Neural cell (in vitro differentiated cells): ENCODE measurements at regions not wholly inside any gene's neighbourhood (a gene's known extent, or its start where the extent isn't known, plus 50 kb on each side); places are given as distances from the start of the nearest gene placed in this dataset.

Source experiments
- H2AFZ ChIP-seq: fragments of 200-600, 300-800 bp; sonication (generic), shearing (Covaris generic); 2 replicates; pipeline ENCODE4 v1.6.0; 2014; ENCODE audit warnings: low read depth, mild to moderate bottlenecking, antibody characterized with exemption, low read length, moderate library complexity
- H3F3A ChIP-seq: fragments of 200-600 bp; shearing (Covaris generic); 2 replicates; pipeline ENCODE4 v1.6.1; 2016; ENCODE audit warnings: mild to moderate bottlenecking, moderate library complexity, mixed read lengths, antibody characterized with exemption, low read length; ENCODE audit not compliant: insufficient read depth, poor library complexity, severe bottlenecking
- H3K27ac ChIP-seq: fragments of 200-600, 300-800 bp; sonication (generic), shearing (Covaris generic); 2 replicates; pipeline ENCODE4 v1.5.1; 2014; ENCODE audit warnings: mild to moderate bottlenecking, low read length, moderate library complexity
- H3K27me3 ChIP-seq: fragments of 300-800, 200-600 bp; sonication (generic), shearing (Covaris generic); 2 replicates; pipeline ENCODE4 v1.6.0; 2014; ENCODE audit warnings: mild to moderate bottlenecking, low read depth, low read length, moderate library complexity; ENCODE audit not compliant: insufficient read depth
- H3K36me3 ChIP-seq: fragments of 300-800, 200-600 bp; sonication (generic), shearing (Covaris generic); 2 replicates; pipeline ENCODE4 v1.5.1; 2014; ENCODE audit warnings: mild to moderate bottlenecking, antibody characterized with exemption, low read length, moderate library complexity; ENCODE audit not compliant: insufficient read depth
- H3K4me2 ChIP-seq: fragments of 300-800, 200-600 bp; sonication (generic), shearing (Covaris generic); 2 replicates; pipeline ENCODE4 v1.6.0; 2014; ENCODE audit warnings: mild to moderate bottlenecking, low read length
- H3K4me3 ChIP-seq: fragments of 300-800, 200-600 bp; sonication (generic), shearing (Covaris generic); 2 replicates; pipeline ENCODE4 v1.5.1; 2014; ENCODE audit warnings: mild to moderate bottlenecking, low read length, moderate library complexity
- H3K79me2 ChIP-seq: fragments of 200-600 bp; shearing (Covaris generic); replicated peaks from 2 replicates; pipeline ENCODE4 v1.6.0; 2014; ENCODE audit warnings: mild to moderate bottlenecking, low read length, moderate library complexity; ENCODE audit not compliant: insufficient read depth
- H3K9ac ChIP-seq: fragments of 300-800, 200-600 bp; sonication (generic), shearing (Covaris generic); 2 replicates; pipeline ENCODE4 v1.6.1; 2016; ENCODE audit warnings: mild to moderate bottlenecking, low read length, mixed read lengths
- H3K9me2 ChIP-seq: fragments of 200-600 bp; shearing (Covaris generic); 2 replicates; pipeline ENCODE4 v1.6.1; 2016; ENCODE audit warnings: mild to moderate bottlenecking, low read length, mixed read lengths; ENCODE audit not compliant: insufficient read depth
- H3K9me3 ChIP-seq: fragments of 200-600, 300-800 bp; sonication (generic), shearing (Covaris generic); 2 replicates; pipeline ENCODE4 v1.6.1; 2016; ENCODE audit warnings: mild to moderate bottlenecking, mixed run types, low read length, moderate library complexity, mixed read lengths
- H4K20me1 ChIP-seq: fragments of 200-600 bp; shearing (Covaris generic); 2 replicates; pipeline ENCODE4 v1.6.1; 2016; ENCODE audit warnings: mild to moderate bottlenecking, mixed run types; ENCODE audit not compliant: insufficient read depth
- EP300 ChIP-seq: fragments of 450-650 bp; conservative IDR thresholded peaks from 2 replicates; pipeline ENCODE4 v1.6.1; 2014; ENCODE audit warnings: antibody characterized with exemption, mild to moderate bottlenecking, moderate library complexity; ENCODE audit not compliant: poor library complexity, severe bottlenecking
- EZH2 ChIP-seq: fragments of 200-600, 300-800 bp; shearing (Covaris generic), sonication (generic); IDR thresholded peaks from 2 replicates; pipeline ENCODE4 v1.6.1; 2014; ENCODE audit warnings: antibody characterized with exemption, low read length, borderline replicate concordance, mild to moderate bottlenecking; ENCODE audit not compliant: insufficient read depth, poor library complexity, severe bottlenecking
- MXI1 ChIP-seq: fragments of 450-650 bp; conservative IDR thresholded peaks from 2 replicates; pipeline ENCODE4 v1.6.1; 2014; ENCODE audit warnings: antibody characterized with exemption, mild to moderate bottlenecking; ENCODE audit not compliant: poor library complexity, severe bottlenecking
- POLR2AphosphoS5 ChIP-seq: IDR thresholded peaks from 2 replicates; pipeline ENCODE4 v1.6.1; 2012
- RAD21 ChIP-seq: fragments of 450-650 bp; conservative IDR thresholded peaks from 2 replicates; pipeline ENCODE4 v1.6.1; 2014; ENCODE audit warnings: antibody characterized with exemption, mild to moderate bottlenecking, moderate library complexity
- SMC3 ChIP-seq: fragments of 450-650 bp; conservative IDR thresholded peaks from 2 replicates; pipeline ENCODE4 v1.6.1; 2014; ENCODE audit warnings: antibody characterized with exemption, mild to moderate bottlenecking, moderate library complexity; ENCODE audit not compliant: poor library complexity
- TAF1 ChIP-seq: IDR thresholded peaks from 2 replicates; pipeline ENCODE4 v1.6.1; 2012; ENCODE audit warnings: low read depth
- TF ChIP-seq, protein P1 (sequence below): fragments of 450-650 bp; IDR thresholded peaks from 2 replicates; pipeline ENCODE4 v1.5.1; 2014; ENCODE audit warnings: antibody characterized with exemption, mild to moderate bottlenecking, moderate library complexity; ENCODE audit not compliant: poor library complexity, severe bottlenecking
- TF ChIP-seq, protein P2 (sequence below): IDR thresholded peaks from 2 replicates; pipeline ENCODE4 v1.6.1; 2012; ENCODE audit warnings: borderline replicate concordance

DNA sequence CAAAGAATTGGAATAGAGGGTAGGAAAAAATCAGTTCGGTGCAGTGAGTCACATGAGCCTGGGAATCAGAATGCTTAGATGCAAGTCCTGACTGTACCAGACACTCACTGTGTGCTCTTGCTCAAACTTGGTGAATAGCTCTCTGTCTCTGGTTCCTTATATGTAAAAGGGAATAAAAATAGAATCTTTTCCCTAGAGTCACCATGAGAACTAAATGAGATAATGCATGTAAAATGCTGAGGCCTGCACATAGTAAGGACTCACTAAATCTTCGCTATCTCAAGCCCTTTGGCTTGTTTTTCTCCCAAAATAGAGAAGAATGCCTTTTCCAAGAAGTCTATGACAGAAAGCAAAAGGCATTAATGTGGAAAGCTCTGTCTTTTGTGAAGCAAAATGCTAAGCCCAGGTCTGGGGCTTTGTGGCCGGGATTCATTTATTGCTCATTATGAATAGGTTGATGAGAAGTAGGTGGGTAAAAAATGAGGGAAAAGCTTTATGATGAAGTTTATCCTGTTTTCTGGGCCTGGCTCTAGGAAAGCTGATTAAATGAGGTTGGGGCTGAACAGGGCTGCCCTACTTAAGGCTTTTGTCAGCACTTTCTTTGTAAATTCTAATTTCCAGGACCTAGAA, 483.3 kb downstream of the DMAC1 start:
- peaks cover 4% of the 10 kb centered on the region for H3K9me3 ChIP-seq
- no peaks in the 10 kb centered on the region for H3F3A ChIP-seq
- H4K20me1 ChIP-seq = no peaks in the 10 kb centered on the region
- no peak overlapping the region for H3K4me3 ChIP-seq
- TF ChIP-seq, protein P1, sequence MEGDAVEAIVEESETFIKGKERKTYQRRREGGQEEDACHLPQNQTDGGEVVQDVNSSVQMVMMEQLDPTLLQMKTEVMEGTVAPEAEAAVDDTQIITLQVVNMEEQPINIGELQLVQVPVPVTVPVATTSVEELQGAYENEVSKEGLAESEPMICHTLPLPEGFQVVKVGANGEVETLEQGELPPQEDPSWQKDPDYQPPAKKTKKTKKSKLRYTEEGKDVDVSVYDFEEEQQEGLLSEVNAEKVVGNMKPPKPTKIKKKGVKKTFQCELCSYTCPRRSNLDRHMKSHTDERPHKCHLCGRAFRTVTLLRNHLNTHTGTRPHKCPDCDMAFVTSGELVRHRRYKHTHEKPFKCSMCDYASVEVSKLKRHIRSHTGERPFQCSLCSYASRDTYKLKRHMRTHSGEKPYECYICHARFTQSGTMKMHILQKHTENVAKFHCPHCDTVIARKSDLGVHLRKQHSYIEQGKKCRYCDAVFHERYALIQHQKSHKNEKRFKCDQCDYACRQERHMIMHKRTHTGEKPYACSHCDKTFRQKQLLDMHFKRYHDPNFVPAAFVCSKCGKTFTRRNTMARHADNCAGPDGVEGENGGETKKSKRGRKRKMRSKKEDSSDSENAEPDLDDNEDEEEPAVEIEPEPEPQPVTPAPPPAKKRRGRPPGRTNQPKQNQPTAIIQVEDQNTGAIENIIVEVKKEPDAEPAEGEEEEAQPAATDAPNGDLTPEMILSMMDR = no peak
- TF ChIP-seq EP300 (no peak), POLR2AphosphoS5 (no peak), MXI1 (no peak), EZH2 (no peak), TAF1 (no peak)
- TF ChIP-seq, protein P2, sequence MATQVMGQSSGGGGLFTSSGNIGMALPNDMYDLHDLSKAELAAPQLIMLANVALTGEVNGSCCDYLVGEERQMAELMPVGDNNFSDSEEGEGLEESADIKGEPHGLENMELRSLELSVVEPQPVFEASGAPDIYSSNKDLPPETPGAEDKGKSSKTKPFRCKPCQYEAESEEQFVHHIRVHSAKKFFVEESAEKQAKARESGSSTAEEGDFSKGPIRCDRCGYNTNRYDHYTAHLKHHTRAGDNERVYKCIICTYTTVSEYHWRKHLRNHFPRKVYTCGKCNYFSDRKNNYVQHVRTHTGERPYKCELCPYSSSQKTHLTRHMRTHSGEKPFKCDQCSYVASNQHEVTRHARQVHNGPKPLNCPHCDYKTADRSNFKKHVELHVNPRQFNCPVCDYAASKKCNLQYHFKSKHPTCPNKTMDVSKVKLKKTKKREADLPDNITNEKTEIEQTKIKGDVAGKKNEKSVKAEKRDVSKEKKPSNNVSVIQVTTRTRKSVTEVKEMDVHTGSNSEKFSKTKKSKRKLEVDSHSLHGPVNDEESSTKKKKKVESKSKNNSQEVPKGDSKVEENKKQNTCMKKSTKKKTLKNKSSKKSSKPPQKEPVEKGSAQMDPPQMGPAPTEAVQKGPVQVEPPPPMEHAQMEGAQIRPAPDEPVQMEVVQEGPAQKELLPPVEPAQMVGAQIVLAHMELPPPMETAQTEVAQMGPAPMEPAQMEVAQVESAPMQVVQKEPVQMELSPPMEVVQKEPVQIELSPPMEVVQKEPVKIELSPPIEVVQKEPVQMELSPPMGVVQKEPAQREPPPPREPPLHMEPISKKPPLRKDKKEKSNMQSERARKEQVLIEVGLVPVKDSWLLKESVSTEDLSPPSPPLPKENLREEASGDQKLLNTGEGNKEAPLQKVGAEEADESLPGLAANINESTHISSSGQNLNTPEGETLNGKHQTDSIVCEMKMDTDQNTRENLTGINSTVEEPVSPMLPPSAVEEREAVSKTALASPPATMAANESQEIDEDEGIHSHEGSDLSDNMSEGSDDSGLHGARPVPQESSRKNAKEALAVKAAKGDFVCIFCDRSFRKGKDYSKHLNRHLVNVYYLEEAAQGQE = no peak
- no peaks in the 10 kb centered on the region for H3K9me2 ChIP-seq
- no peak overlapping the region for H3K27ac ChIP-seq
- H3K4me2 ChIP-seq = no peak overlapping the region
- no peak overlapping the region for H2AFZ ChIP-seq
- H3K27me3 ChIP-seq = no peaks in the 10 kb centered on the region
- no peaks in the 10 kb centered on the region for H3K79me2 ChIP-seq
- H3K9ac ChIP-seq = no peak overlapping the region
- H3K36me3 ChIP-seq = no peaks in the 10 kb centered on the region

DNA sequence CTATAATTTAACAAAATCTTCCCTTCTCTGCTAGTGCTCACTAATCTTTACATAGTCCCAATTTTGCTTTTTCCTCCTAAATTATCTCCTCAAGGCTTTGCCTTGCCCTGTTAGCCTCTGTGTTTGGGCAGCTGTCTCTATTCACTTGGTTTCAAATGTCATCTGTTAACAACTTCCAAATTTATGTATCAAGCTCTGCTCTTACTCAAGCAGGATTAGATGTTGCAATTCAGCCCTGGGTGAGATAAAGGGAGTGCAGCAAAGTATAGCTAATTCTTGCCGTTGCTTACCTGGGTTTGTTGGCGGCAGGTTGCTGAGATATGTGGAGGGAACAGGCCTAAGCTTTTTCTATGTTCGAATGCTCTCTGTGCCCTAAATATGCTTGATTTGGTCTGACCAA, 483.8 kb downstream of the DMAC1 start:
- Histone ChIP-seq H3K27ac (no peak overlapping the region), H3K27me3 (no peaks in the 10 kb centered on the region), H3K9ac (no peak overlapping the region), H2AFZ (no peak overlapping the region), H3K79me2 (no peaks in the 10 kb centered on the region), H4K20me1 (no peaks in the 10 kb centered on the region), H3F3A (no peaks in the 10 kb centered on the region), H3K4me2 (no peak overlapping the region), H3K4me3 (no peak overlapping the region), H3K9me3 (peaks cover 4% of the 10 kb centered on the region), H3K36me3 (no peaks in the 10 kb centered on the region), H3K9me2 (no peaks in the 10 kb centered on the region)
- TF ChIP-seq MXI1 (no peak), POLR2AphosphoS5 (no peak), TAF1 (no peak), EZH2 (no peak), RAD21 (no peak), SMC3 (no peak), EP300 (no peak)
- TF ChIP-seq, protein P2 = no peak
- TF ChIP-seq, protein P1 = no peak
